GM12878 (cell line): ENCODE measurements at regions not wholly inside any gene's neighbourhood (a gene's known extent, or its start where the extent isn't known, plus 50 kb on each side); places are given as distances from the start of the nearest gene placed in this dataset.

Experiments used
- ATAC-seq: fragments of 200-7000 bp; cut with Tn5 transposase; 3 replicates; pipeline ENCODE4 v1.9.1; 2020; ENCODE audit warnings: mild to moderate bottlenecking, moderate library complexity
- BruUV-seq: library from RNA; stranded (reverse); fragments of 400-500 nt; replicated peaks from 2 replicates; lab custom pipeline; 2021; lab: Mats Ljungman, UMichigan
- CTCF ChIA-PET: fragments of 300-600 bp; sonication (Branson Sonifier 250); formaldehyde crosslinking; extraction: SDS; loops from one replicate; lab custom pipeline; 2021; ENCODE audit warnings: inconsistent platforms; lab: Yijun Ruan, JAX
- POLR2A ChIA-PET: fragments of 350-600 bp; formaldehyde crosslinking; extraction: SDS; loops from one replicate; lab custom pipeline; 2021; ENCODE audit warnings: inconsistent platforms; lab: Charles Lee
- RAD21 ChIA-PET: fragments of 300-600 bp; sonication (Branson Sonifier 250); formaldehyde crosslinking; loops from one replicate; lab custom pipeline; 2023; ENCODE audit warnings: antibody characterized with exemption; ENCODE audit not compliant: unreplicated experiment; lab: Charles Lee
- SMC1A ChIA-PET: fragments of 300-600 bp; sonication (Branson Sonifier 250); formaldehyde crosslinking; loops from one replicate; lab custom pipeline; 2023; ENCODE audit not compliant: unreplicated experiment, uncharacterized antibody; lab: Charles Lee
- DNase-seq: peaks from one replicate; pipeline ENCODE4 v3.0.0-alpha.2; 2011; ENCODE audit warnings: low read depth, low spot score
- FAIRE-seq: peaks from 3 replicates; lab custom pipeline; 2011; peaks lifted over from hg19 to GRCh38; lab: Jason Lieb, UNC
- H2AFZ ChIP-seq: 2 replicates; pipeline ENCODE4 v1.6.0; 2011; ENCODE audit warnings: low read depth, low read length, control low read depth; ENCODE audit not compliant: control insufficient read depth
- H3K27ac ChIP-seq: 2 replicates; pipeline ENCODE4 v1.5.1; 2011; ENCODE audit warnings: control low read depth; ENCODE audit not compliant: control insufficient read depth, insufficient read depth
- H3K27me3 ChIP-seq, 2 experiments: replicated peaks in 1 of 2; 2 replicates each; pipeline versions ENCODE4 v1.6.0 to v1.6.1; 2011; ENCODE audit warnings: low read length in 1 of 2; ENCODE audit not compliant: control insufficient read depth in 2 of 2, insufficient read depth in 2 of 2
- H3K36me3 ChIP-seq, 2 experiments: 2 replicates each; pipeline ENCODE4 v1.5.1; 2011; ENCODE audit warnings: low read length in 1 of 2; ENCODE audit not compliant: control insufficient read depth in 2 of 2, insufficient read depth in 2 of 2
- H3K4me1 ChIP-seq: 2 replicates; pipeline ENCODE4 v1.6.1; 2011; ENCODE audit warnings: mild to moderate bottlenecking, low read length, moderate library complexity, mixed read lengths; ENCODE audit not compliant: control insufficient read depth, insufficient read depth
- H3K4me2 ChIP-seq: 2 replicates; pipeline ENCODE4 v1.6.0; 2011; ENCODE audit warnings: control low read depth; ENCODE audit not compliant: control insufficient read depth, insufficient read depth
- H3K4me3 ChIP-seq: fragments of 200-600 bp; sonication (generic); 2 replicates; pipeline ENCODE4 v1.5.1; 2016
- H3K79me2 ChIP-seq: 2 replicates; pipeline ENCODE4 v1.6.0; 2011; ENCODE audit warnings: low read length; ENCODE audit not compliant: control insufficient read depth, insufficient read depth
- H3K9ac ChIP-seq: 2 replicates; pipeline ENCODE4 v1.8.0; 2011; ENCODE audit warnings: low read length, control low read depth, mixed read lengths; ENCODE audit not compliant: control insufficient read depth, insufficient read depth
- H3K9me3 ChIP-seq: replicated peaks from 3 replicates; pipeline ENCODE4 v1.5.1; 2011; ENCODE audit warnings: mild to moderate bottlenecking, low read length; ENCODE audit not compliant: control insufficient read depth, insufficient read depth
- H4K20me1 ChIP-seq: 2 replicates; pipeline ENCODE4 v1.6.0; 2011; ENCODE audit not compliant: control insufficient read depth, insufficient read depth
- CREB1 ChIP-seq: IDR thresholded peaks from 2 replicates; pipeline ENCODE4 v1.6.1; 2012; ENCODE audit warnings: low read depth, mild to moderate bottlenecking, inconsistent platforms
- DPF2 ChIP-seq: fragments of 450-650 bp; IDR thresholded peaks from 2 replicates; pipeline ENCODE4 v1.6.1; 2017; ENCODE audit warnings: mild to moderate bottlenecking
- NFXL1 ChIP-seq: fragments of 450-650 bp; IDR thresholded peaks from 2 replicates; pipeline ENCODE4 v1.6.1; 2017; ENCODE audit warnings: antibody characterized with exemption, mild to moderate bottlenecking, borderline replicate concordance
- RFX5 ChIP-seq: IDR thresholded peaks from 2 replicates; pipeline ENCODE4 v1.6.1; 2011; ENCODE audit warnings: low read depth, low read length, improper control_type of control experiment
- SRF ChIP-seq, 2 experiments: IDR thresholded peaks; 2 replicates each; pipeline ENCODE4 v1.6.1; 2011; ENCODE audit warnings: low read depth in 2 of 2, low read length in 2 of 2, mild to moderate bottlenecking in 1 of 2, moderate library complexity in 1 of 2
- ZBTB11 ChIP-seq: fragments of 450-650 bp; formaldehyde crosslinking; IDR thresholded peaks from 2 replicates; pipeline ENCODE4 v1.5.0; 2022; ENCODE audit warnings: mild to moderate bottlenecking, missing genetic modification characterization
- ZNF217 ChIP-seq: fragments of 450-650 bp; IDR thresholded peaks from 2 replicates; pipeline ENCODE4 v1.6.1; 2017; ENCODE audit warnings: antibody characterized with exemption, mild to moderate bottlenecking
- WGBS: methylation state at CpG from one replicate; pipeline ENCODE4 v1.1.6; 2016; ENCODE audit warnings: low lambda C conversion rate; ENCODE audit not compliant: insufficient replicate concordance, insufficient coverage; ENCODE audit errors: missing lambda C conversion rate; 5-methylcytosine and 5-hydroxymethylcytosine counted together
- in situ Hi-C: fragments of 300-500 bp; cut with MboI; formaldehyde crosslinking; loops from 9 replicates; pipeline ENCODE4 v1.14.3; 2018; ENCODE audit warnings: mixed read lengths
- intact Hi-C: fragments of 100-400 bp; cut with micrococcal nuclease; formaldehyde crosslinking; loops from one replicate; pipeline ENCODE4 v1.14.2; 2022; ENCODE audit not compliant: unreplicated experiment

DNA sequence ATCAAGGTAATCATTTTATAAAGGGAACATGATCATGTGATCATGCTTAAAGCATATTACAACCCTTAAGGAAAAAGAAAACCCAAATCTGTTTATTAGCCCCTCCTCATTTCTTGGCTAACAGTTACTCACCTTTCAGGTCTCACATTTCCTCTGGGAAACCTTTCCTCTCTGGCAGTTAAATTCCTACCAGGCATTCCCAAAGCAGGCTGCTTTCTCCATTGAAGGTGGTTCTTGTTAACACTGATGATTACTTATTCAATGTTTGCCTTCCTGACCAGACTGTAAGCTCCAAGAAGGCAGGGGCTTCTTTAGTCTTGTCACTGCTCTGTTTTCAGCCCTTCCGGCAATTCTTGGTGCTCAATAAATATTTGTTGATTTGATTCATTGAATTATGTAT lies 59.9 kb downstream of the PLK2 start:
- BruUV-seq: no TSS peak
- FAIRE-seq (no peak), ATAC-seq (no peak), DNase-seq (no peak)
- no peak overlapping the region for H3K4me3 ChIP-seq
- no peak overlapping the region for H3K9ac ChIP-seq
- H3K4me2 ChIP-seq: no peak overlapping the region
- ChIA-PET POLR2A (no interaction called here), CTCF (no interaction called here), SMC1A (no interaction called here), RAD21 (no interaction called here)
- no peaks in the 10 kb centered on the region; a peak in 1 of 4 replicates for H3K27me3 ChIP-seq
- 46% methylated on average over 1 of the region's 1 CpG for WGBS
- H3K9me3 ChIP-seq: no peaks in the 10 kb centered on the region
- TF ChIP-seq ZNF217 (no peak), NFXL1 (no peak), DPF2 (no peak), SRF (IDR thresholded peaks at IDR 0.05; ENCODE audit: low read depth in 2 of 2, low read length in 2 of 2) (no peak), CREB1 (no peak), ZBTB11 (CRISPR knock-in tag) (no peak), RFX5 (no peak)
- intact Hi-C loops (no loop called here), in situ Hi-C loops (no loop called here)
- H4K20me1 ChIP-seq: no peaks in the 10 kb centered on the region
- no peak overlapping the region for H3K27ac ChIP-seq
- no peaks in the 10 kb centered on the region for H3K36me3 ChIP-seq
- no peak overlapping the region for H2AFZ ChIP-seq
- H3K4me1 ChIP-seq: no peaks in the 10 kb centered on the region
- no peaks in the 10 kb centered on the region for H3K79me2 ChIP-seq
